ENCODE measurements at regions not wholly inside any gene's neighbourhood (a gene's known extent, or its start where the extent isn't known, plus 50 kb on each side); places are given as distances from the start of the nearest gene placed in this dataset.

GRCh38 chr5:35477911-35478310 is 139.8 kb upstream of the SPEF2 start:
- Mint-ChIP-seq H3K4me1 (peaks cover 11% of the 10 kb centered on the region), H3K9me3 (ENCODE audit: low read depth) (peaks cover 6% of the 10 kb centered on the region), H3K27me3 (peaks cover 2% of the 10 kb centered on the region), H3K36me3 (ENCODE audit: low read depth) (peaks cover 11% of the 10 kb centered on the region), H3K27ac (no peak overlapping the region), H3K4me3 (no peak overlapping the region)
- intact Hi-C loops (cut with DNase I, micrococcal nuclease): loop anchor here (5.0 kb wide), 2 partner anchors 294 to 449 kb away; no protein-coding TSS in a partner anchor
- ATAC-seq (no peak), DNase-seq (no peak)
- POLR2A ChIA-PET: no interaction called here
- CTCF ChIA-PET: interaction anchor here (1.0 kb wide), 1 partner anchor 41 kb away, joined by 4 read pairs; no protein-coding TSS in a partner anchor

GRCh38 chr5:35477321-35477720 is 140.3 kb upstream of the SPEF2 start:
- POLR2A ChIA-PET: no interaction called here
- peaks cover 6% of the 10 kb centered on the region for H3K9me3 Mint-ChIP-seq (ENCODE audit: low read depth)
- H3K4me3 Mint-ChIP-seq: no peak overlapping the region
- H3K27ac Mint-ChIP-seq: no peak overlapping the region
- H3K36me3 Mint-ChIP-seq (ENCODE audit: low read depth): peaks cover 11% of the 10 kb centered on the region
- DNase-seq: no peak
- peaks cover 2% of the 10 kb centered on the region for H3K27me3 Mint-ChIP-seq
- intact Hi-C loops (cut with DNase I, micrococcal nuclease): loop anchor here (5.0 kb wide), 2 partner anchors 295 to 450 kb away; no protein-coding TSS in a partner anchor
- CTCF ChIA-PET: interaction anchor here (1.0 kb wide), 1 partner anchor 41 kb away, joined by 4 read pairs; no protein-coding TSS in a partner anchor
- H3K4me1 Mint-ChIP-seq: peaks cover 9% of the 10 kb centered on the region
- ATAC-seq: no peak

- DNase-seq (no peak), ATAC-seq (no peak)
- H3K9me3 Mint-ChIP-seq (ENCODE audit: low read depth): peaks cover 6% of the 10 kb centered on the region
- peaks cover 9% of the 10 kb centered on the region for H3K4me1 Mint-ChIP-seq
- POLR2A ChIA-PET: no interaction called here
- CTCF ChIA-PET: interaction anchor here (1.0 kb wide), 1 partner anchor 40 kb away, joined by 4 read pairs; no protein-coding TSS in a partner anchor
- H3K4me3 Mint-ChIP-seq: no peak overlapping the region
- peaks cover 2% of the 10 kb centered on the region for H3K27me3 Mint-ChIP-seq
- intact Hi-C loops (cut with DNase I, micrococcal nuclease): loop anchor here (5.0 kb wide), 2 partner anchors 296 to 451 kb away; no protein-coding TSS in a partner anchor
- no peak overlapping the region for H3K27ac Mint-ChIP-seq
- peaks cover 11% of the 10 kb centered on the region for H3K36me3 Mint-ChIP-seq (ENCODE audit: low read depth)
Observed at GRCh38 chr5:35476797-35477196, 140.9 kb upstream of the SPEF2 start.

DNA sequence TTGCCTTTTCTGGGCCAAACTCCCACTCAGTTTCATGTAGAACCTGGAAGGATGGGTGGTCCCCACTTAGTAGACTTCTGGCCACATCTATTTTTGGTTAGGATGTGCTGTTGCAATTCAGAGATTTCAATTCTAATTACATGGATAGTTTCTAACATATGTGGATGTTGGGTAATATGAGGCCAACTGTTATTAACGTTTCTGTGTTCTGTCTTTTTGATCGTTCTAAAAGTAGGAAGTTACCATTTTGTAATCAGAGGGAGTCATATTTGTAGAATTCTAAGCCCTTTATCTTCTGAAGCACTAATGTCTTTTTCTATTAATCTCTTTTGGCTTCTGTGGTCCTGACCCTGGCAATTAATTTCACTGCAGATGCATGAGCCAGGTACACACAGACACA is 141.6 kb upstream of the SPEF2 start:
- POLR2A ChIA-PET: no interaction called here
- DNase-seq: no peak
- Mint-ChIP-seq H3K36me3 (ENCODE audit: low read depth) (peaks cover 11% of the 10 kb centered on the region), H3K9me3 (ENCODE audit: low read depth) (peaks cover 6% of the 10 kb centered on the region), H3K4me1 (peaks cover 9% of the 10 kb centered on the region), H3K27me3 (peaks cover 2% of the 10 kb centered on the region), H3K27ac (no peak overlapping the region), H3K4me3 (no peak overlapping the region)
- intact Hi-C loops (cut with DNase I, micrococcal nuclease): loop anchor here (5.0 kb wide), 2 partner anchors 296 to 451 kb away; no protein-coding TSS in a partner anchor
- CTCF ChIA-PET: no interaction called here
- no peak for ATAC-seq

- CTCF ChIA-PET: no interaction called here
- POLR2A ChIA-PET: interaction anchor here (0.7 kb wide), 1 partner anchor 49 kb away, joined by 3 read pairs; no protein-coding TSS in a partner anchor
- H3K9me3 Mint-ChIP-seq (ENCODE audit: low read depth): peaks cover 3% of the 10 kb centered on the region
- ATAC-seq (no peak), DNase-seq (no peak)
- H3K36me3 Mint-ChIP-seq (ENCODE audit: low read depth): peaks cover 3% of the 10 kb centered on the region
- no peak overlapping the region for H3K27ac Mint-ChIP-seq
- intact Hi-C loops (cut with DNase I, micrococcal nuclease): no loop called here
- H3K27me3 Mint-ChIP-seq: peaks cover 7% of the 10 kb centered on the region
- no peak overlapping the region for H3K4me3 Mint-ChIP-seq
- H3K4me1 Mint-ChIP-seq: no peaks in the 10 kb centered on the region
Observed at GRCh38 chr5:35473589-35473988, 144.1 kb upstream of the SPEF2 start.

GRCh38 chr5:35470866-35471265 is 146.8 kb upstream of the SPEF2 start:
- no peak overlapping the region for H3K4me3 Mint-ChIP-seq
- intact Hi-C loops (cut with DNase I, micrococcal nuclease): no loop called here
- no peaks in the 10 kb centered on the region for H3K9me3 Mint-ChIP-seq (ENCODE audit: low read depth)
- no peak for ATAC-seq
- no peak for DNase-seq
- POLR2A ChIA-PET: no interaction called here
- H3K4me1 Mint-ChIP-seq: no peaks in the 10 kb centered on the region
- H3K36me3 Mint-ChIP-seq (ENCODE audit: low read depth): no peaks in the 10 kb centered on the region
- CTCF ChIA-PET: no interaction called here
- no peak overlapping the region for H3K27ac Mint-ChIP-seq
- peaks cover 7% of the 10 kb centered on the region for H3K27me3 Mint-ChIP-seq

- intact Hi-C loops (cut with DNase I, micrococcal nuclease): no loop called here
Observed at GRCh38 chr5:35468811-35469210, 148.9 kb upstream of the SPEF2 start.

DNA sequence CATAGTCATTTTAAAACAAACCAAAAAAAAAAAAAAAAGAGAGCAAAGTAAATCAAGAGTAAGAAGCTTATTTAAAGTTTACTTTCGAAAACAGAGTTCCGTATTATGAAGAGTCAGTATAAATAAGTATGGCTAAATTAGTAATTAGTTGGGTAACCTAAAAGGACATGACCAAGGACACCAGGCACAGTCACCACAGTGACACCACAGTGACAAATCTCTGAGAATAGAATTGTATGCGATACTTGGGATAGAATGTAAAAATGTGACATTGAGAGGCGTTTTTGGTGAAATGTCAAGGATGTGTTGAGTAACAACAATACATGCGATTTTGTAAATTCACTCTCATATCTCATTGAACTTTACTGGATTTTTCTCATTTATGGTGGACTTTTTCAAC is 150.9 kb upstream of the SPEF2 start:
- Mint-ChIP-seq H3K9me3 (ENCODE audit: low read depth) (no peaks in the 10 kb centered on the region), H3K27me3 (peaks cover 5% of the 10 kb centered on the region), H3K36me3 (ENCODE audit: low read depth) (no peaks in the 10 kb centered on the region), H3K4me1 (no peaks in the 10 kb centered on the region), H3K27ac (no peak overlapping the region), H3K4me3 (no peak overlapping the region)
- ATAC-seq (no peak), DNase-seq (no peak)
- intact Hi-C loops (cut with DNase I, micrococcal nuclease): no loop called here
- POLR2A ChIA-PET: no interaction called here
- CTCF ChIA-PET: no interaction called here

More at GRCh38 chr5:35468811-35469210, 148.9 kb upstream of the SPEF2 start:
- Mint-ChIP-seq H3K36me3 (ENCODE audit: low read depth) (no peaks in the 10 kb centered on the region), H3K27ac (no peak overlapping the region), H3K4me3 (no peak overlapping the region), H3K9me3 (ENCODE audit: low read depth) (no peaks in the 10 kb centered on the region), H3K27me3 (peaks cover 5% of the 10 kb centered on the region), H3K4me1 (no peaks in the 10 kb centered on the region)
- ATAC-seq: no peak
- ChIA-PET POLR2A (no interaction called here), CTCF (no interaction called here)
- no peak for DNase-seq

GRCh38 chr5:35464757-35465156 is 152.9 kb upstream of the SPEF2 start:
- Mint-ChIP-seq H3K9me3 (ENCODE audit: low read depth) (no peaks in the 10 kb centered on the region), H3K27me3 (peaks cover 7% of the 10 kb centered on the region), H3K4me1 (no peaks in the 10 kb centered on the region), H3K27ac (no peak overlapping the region), H3K36me3 (ENCODE audit: low read depth) (no peaks in the 10 kb centered on the region), H3K4me3 (no peak overlapping the region)
- DNase-seq (no peak), ATAC-seq (no peak)
- ChIA-PET CTCF (interaction anchor here (2.1 kb wide), 1 partner anchor 28 kb away, joined by 4 read pairs; no protein-coding TSS in a partner anchor), POLR2A (no interaction called here)
- intact Hi-C loops (cut with DNase I, micrococcal nuclease): no loop called here

DNA sequence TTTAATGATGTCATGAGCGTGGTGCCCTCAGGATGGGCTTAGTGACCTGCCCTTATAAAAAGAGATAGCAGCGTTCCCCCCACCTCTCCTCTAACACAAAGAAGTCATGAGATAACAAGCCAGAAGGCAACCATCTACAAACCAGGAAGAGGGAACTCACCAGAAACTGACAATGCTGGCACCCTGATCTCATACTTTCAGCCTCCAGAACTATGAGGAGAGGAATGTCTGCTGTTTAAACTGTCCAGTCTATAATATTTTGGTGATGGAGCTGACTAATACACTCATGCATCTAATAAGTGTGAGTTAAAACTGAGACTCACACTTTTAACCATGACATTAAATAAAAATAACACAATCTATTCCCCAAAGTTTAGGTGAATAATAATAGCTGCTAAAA is 156.1 kb upstream of the SPEF2 start:
- POLR2A ChIA-PET: no interaction called here
- peaks cover 4% of the 10 kb centered on the region for H3K9me3 Mint-ChIP-seq (ENCODE audit: low read depth)
- H3K36me3 Mint-ChIP-seq (ENCODE audit: low read depth): no peaks in the 10 kb centered on the region
- H3K4me1 Mint-ChIP-seq: no peaks in the 10 kb centered on the region
- no peak overlapping the region for H3K4me3 Mint-ChIP-seq
- ATAC-seq (no peak), DNase-seq (no peak)
- H3K27me3 Mint-ChIP-seq: peaks cover 4% of the 10 kb centered on the region
- intact Hi-C loops (cut with DNase I, micrococcal nuclease): no loop called here
- no peak overlapping the region for H3K27ac Mint-ChIP-seq
- CTCF ChIA-PET: no interaction called here

- H3K27me3 Mint-ChIP-seq: peaks cover 7% of the 10 kb centered on the region
Observed at GRCh38 chr5:35458824-35459207, 158.8 kb upstream of the SPEF2 start.

GRCh38 chr5:35457912-35458823 is 159.5 kb upstream of the SPEF2 start:
- Mint-ChIP-seq H3K27me3 (peaks cover 7% of the 10 kb centered on the region), H3K4me1 (no peaks in the 10 kb centered on the region), H3K27ac (no peak overlapping the region), H3K36me3 (ENCODE audit: low read depth) (no peaks in the 10 kb centered on the region), H3K9me3 (ENCODE audit: low read depth) (peaks cover 4% of the 10 kb centered on the region), H3K4me3 (no peak overlapping the region)
- no peak for DNase-seq
- ATAC-seq: no peak
- POLR2A ChIA-PET: no interaction called here
- intact Hi-C loops (cut with DNase I, micrococcal nuclease): no loop called here
- CTCF ChIA-PET: no interaction called here

More at GRCh38 chr5:35458824-35459207, 158.8 kb upstream of the SPEF2 start:
- ChIA-PET CTCF (no interaction called here), POLR2A (no interaction called here)
- H3K9me3 Mint-ChIP-seq (ENCODE audit: low read depth): peaks cover 4% of the 10 kb centered on the region
- intact Hi-C loops (cut with DNase I, micrococcal nuclease): no loop called here
- no peaks in the 10 kb centered on the region for H3K4me1 Mint-ChIP-seq
- no peaks in the 10 kb centered on the region for H3K36me3 Mint-ChIP-seq (ENCODE audit: low read depth)
- H3K4me3 Mint-ChIP-seq: no peak overlapping the region
- ATAC-seq (no peak), DNase-seq (no peak)
- H3K27ac Mint-ChIP-seq: no peak overlapping the region
